NCI-H524 (cell line): ENCODE measurements at regions not wholly inside any gene's neighbourhood (a gene's known extent, or its start where the extent isn't known, plus 50 kb on each side); places are given as distances from the start of the nearest gene placed in this dataset.

ENCODE experiments used
- DNase-seq, 2 experiments: peaks; one replicate each; lab custom pipeline; 2025; lab: John Stamatoyannopoulos, UW

DNA sequence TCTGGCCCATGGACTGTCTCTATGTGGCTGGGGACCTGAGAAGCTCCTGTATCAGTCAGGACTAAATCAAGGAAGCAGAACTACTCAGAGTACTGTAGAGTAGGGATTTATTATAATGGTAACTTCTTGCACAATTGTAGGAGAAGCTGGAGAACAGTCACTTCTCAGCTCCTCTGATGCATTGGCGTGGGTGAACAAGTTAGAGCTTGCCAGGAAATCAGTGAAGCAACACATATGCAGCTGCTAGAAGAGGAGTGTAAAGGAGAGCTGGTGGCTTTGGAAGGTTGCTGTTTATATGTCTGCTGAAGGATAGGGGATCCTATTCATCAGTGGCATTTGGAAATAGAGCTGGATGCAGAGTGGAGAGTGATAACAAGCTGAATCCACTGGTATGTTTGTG lies 215.5 kb upstream of the CWC22 start:
- DNase-seq: no peak

DNA sequence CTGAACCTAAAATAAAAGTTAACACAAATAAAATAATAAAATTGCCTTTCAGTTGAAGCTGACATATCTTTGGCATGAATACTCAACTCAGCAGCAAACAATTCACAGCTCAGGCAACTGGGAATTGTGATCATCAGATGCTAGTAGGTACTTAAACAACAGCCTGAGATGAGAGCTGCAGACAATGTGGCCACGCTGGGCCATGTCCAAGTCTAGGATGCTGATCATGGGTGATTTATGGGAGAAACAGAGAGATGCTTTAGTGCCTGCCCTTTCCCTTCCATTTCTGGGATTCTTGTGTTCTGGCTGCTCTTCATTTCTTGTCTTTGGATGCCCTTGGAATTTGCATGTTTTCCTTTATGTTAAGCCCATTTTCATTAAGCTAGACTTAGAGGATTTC lies 212.4 kb upstream of the CWC22 start:
- no peak for DNase-seq

GRCh38 chr2:180208841-180209240 lies 201.7 kb upstream of the CWC22 start:
- DNase-seq: no peak

GRCh38 chr2:180205621-180206235 lies 198.6 kb upstream of the CWC22 start:
- DNase-seq: no peak

GRCh38 chr2:180203972-180204371 lies 196.9 kb upstream of the CWC22 start:
- DNase-seq: no peak

GRCh38 chr2:180202467-180202951 lies 195.4 kb upstream of the CWC22 start:
- no peak for DNase-seq

DNA sequence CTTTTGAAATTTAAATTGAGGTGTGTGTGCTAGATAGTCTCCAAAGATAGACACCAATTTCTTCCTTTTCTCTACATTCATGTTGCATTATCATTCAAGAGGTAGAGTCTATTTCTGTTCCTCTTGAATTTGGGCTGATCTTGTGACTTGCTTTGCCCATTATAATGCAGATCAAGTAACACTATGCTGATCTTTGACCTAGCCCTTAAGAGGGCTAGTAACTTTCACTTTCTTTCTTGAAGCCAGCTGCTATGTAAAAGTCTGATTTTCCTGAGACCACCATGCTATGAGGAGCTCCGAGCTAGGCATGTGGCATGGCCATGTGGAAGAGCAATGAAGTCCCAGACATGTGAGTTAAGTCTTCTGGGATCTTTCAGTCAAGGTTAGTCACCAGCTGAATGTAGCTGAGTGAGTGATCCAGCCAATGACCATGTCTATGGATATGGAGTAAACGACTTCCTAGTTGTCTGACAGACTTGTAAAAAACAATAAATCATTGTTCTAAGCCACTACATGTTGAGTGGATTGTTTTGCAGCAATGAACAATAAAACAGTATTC lies 189.4 kb upstream of the CWC22 start:
- DNase-seq: no peak

DNA sequence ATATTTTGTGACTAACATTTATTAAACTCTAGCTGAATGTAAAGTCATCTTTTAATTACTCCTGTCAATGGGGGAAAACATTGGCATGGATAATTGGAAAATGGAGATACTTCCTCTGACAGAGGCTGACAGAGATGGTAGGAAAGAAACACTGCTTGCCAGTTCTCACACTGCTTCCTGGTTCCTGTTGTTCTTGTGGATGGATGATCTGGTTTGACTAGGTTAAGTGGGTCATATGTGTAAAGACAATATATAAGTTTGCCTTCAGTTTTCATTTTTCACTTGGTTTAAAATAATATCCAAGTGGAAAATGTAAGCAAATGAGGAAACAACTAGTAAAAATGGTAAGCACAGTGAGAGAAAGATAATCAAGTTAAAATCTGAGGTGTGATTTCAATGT lies 188.8 kb upstream of the CWC22 start:
- DNase-seq: no peak

DNA sequence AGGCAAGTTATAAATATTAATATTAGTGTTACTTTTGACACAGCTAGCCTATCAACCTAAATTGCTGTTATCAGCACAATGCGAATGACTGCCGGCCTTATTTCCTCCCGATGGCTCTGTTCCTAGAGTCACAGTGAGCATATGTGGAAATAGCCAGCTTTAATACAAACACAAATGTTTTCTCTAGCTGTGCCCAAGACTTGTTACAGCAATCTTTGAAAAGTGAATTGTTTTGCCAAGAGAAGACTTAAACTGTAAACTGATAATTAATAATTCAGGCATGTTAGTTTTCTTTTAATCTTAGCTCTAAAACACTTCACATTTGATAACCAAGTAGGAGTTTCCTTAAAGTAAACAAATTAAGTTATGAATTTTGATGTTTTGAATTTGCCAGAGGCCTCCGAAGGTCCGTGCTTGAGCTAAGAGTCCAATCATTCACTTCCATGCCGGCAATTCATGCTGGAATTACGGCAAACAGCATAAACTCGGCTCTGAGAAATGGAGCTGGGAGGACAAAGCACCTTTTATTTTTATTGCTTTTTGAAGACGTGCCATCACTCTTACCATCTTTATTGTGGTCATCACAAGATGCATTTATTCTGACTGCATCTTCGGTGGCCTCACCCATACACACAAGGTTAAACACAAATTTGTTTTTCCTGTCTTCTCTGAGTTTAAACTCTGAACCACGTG lies 184.5 kb upstream of the CWC22 start:
- DNase-seq: no peak

- no peak for DNase-seq
Measured at GRCh38 chr2:180190851-180191250, 183.8 kb upstream of the CWC22 start.

- DNase-seq: no peak
Measured at GRCh38 chr2:180187611-180188010, 180.5 kb upstream of the CWC22 start.

DNA sequence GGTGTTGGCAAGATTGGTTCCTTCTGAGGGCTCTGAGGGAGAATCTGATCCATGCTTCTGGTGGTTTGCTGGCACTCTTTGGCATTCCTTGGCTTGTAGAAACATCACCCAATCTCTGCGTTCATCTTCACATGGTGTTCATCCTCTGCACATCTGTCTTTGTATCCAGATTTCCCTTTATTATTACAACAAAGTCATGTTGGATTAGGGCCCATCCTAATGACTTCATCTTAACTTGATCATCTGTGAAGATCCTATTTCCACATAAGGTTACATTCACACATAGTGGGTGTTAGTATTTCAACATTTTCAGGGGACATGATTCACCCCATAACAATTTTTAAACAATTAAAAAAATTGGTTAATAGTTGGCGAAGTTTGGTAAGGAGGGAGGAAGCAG lies 177.4 kb upstream of the CWC22 start:
- DNase-seq: no peak

DNA sequence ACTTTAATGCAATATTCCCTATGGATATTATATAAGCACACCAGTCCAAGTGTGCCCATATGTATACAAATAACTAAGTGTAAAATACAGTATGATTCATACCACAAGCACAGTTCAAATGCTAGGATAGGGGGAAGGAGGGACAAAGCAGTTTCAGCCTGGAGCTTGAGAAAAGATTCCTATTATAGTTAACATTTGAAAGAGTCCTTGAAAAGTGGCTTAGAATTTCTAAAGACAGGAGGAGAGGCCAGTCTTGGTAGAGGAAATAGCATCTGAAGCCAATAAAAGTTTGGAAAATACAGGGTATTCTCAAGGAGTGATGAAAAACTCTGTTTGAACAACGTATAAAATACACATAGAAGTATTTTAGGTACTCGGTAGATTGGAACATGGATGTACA lies 173.4 kb upstream of the CWC22 start:
- no peak for DNase-seq

DNA sequence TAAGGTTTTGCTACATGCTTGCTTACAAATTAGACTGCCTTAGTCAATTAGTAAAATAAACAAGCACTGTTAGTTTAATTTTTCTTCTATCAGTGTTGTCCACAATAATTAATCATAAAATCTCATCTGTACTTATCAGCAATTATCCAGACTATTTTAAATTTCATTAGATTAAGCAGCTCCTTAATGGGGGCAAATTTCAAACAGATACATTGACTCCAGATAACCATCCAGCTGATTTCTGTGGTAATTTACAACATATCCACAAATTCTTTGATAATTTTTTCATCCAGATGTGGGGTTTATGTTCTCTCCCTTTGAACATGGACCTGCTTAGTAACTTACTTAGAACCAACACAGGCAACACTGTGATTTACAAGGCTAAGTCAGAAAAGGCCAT lies 170.4 kb upstream of the CWC22 start:
- DNase-seq: no peak

DNA sequence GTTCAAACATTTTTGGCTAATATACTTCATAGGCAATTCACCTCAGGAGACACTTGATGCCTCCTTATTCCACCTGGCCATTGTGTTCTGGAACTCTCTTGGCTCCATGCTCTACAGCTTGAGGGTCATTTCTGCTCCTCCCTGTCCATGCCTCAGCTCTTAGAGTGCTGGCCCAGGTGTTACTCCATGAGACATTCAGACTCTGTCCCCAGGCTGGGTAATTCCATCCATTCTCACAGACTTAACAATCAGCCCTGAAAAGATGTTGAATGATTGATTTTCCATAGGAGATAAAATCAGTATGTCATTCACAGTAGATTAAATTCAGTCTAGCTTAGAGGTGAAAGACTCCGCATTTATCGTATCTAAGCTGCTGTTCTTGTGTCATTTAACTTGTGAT lies 168.6 kb upstream of the CWC22 start:
- DNase-seq: no peak

- DNase-seq: no peak
Measured at GRCh38 chr2:180174580-180174979, 167.5 kb upstream of the CWC22 start.

- no peak for DNase-seq
Measured at GRCh38 chr2:180169474-180169873, 162.4 kb upstream of the CWC22 start.

GRCh38 chr2:180161415-180161814 lies 154.3 kb upstream of the CWC22 start:
- no peak for DNase-seq

DNA sequence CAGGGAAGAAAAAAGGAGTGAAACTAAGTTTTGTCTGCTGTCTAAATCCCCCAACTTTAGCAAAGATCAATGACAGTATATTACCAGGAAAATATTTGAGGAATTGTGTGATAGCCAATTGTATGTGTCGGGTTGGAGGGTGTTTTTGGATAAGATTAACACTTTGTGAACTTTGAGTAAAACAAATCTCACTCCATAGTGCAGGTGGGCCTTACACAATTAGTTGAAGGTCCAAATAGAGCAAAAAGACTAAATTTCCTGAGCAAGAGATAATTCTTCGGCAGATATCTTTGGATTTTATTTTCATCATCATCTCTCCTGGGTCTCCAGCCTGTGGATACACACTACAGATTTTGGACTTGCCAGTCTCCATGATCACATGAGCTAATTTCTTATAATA lies 152.8 kb upstream of the CWC22 start:
- DNase-seq: no peak

DNA sequence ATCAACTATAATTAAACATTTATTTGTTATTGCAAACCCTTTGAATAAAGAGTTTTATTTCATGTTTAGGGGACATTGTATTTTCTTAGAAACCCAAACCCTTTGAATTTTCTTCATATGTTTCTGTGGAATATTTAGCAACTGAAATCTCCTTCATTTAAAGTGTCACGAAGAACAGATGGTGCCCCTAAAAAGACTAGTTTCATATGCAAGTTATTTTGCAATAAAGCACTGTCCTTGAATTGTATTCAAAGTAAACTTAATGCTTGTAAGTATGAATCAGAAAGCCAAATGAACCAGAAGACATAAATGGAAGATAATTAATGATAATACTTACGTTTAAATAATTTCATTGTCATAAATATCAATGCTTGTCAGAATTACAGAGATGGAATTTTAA lies 151.9 kb upstream of the CWC22 start:
- no peak for DNase-seq

DNA sequence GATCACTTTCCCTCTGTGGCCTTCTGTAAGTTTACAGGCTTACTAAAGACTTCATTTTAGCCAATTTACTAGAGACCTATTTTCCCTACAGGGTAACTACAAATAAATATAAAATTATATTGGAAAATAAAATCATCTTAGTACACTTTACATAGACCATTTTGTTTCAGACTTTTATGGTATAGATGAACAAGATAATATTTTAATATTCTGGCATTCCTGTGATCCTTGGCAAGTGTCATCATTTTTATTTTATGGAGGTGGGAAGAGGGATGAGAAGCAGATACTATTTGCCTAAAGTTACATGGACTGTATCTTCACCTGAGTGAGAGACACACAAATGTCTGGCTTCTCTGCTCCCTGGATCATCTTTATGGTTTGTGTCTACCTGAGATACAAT lies 149.6 kb upstream of the CWC22 start:
- DNase-seq: no peak

- no peak for DNase-seq
Measured at GRCh38 chr2:180150606-180151005, 143.5 kb upstream of the CWC22 start.

GRCh38 chr2:180146541-180146940 lies 139.4 kb upstream of the CWC22 start:
- no peak for DNase-seq

GRCh38 chr2:180146114-180146513 lies 139.0 kb upstream of the CWC22 start:
- no peak for DNase-seq
